ENCODE measurements at regions not wholly inside any gene's neighbourhood (a gene's known extent, or its start where the extent isn't known, plus 50 kb on each side); places are given as distances from the start of the nearest gene placed in this dataset.

DNA sequence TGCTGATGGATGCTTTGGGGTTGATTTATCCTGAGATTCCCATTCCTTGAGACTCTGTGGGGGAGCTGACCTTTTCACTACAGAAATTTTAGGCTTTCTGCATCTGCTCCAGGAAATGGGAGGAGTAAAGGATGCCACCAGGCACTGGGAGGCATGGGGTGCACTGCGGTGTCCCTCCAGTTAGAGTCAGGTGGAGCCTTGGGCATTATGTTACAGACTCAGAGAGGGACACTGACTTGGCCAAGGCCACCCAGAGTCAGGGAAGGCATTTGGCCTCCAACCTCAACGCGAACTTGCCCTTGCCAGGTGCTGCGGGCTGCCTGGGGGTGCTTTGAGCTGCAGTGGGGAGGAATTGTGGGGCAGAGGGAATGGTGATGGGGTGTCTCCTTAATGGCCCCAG lies 58.0 kb upstream of the TBX3 start:
- DNase-seq: no peak

DNA sequence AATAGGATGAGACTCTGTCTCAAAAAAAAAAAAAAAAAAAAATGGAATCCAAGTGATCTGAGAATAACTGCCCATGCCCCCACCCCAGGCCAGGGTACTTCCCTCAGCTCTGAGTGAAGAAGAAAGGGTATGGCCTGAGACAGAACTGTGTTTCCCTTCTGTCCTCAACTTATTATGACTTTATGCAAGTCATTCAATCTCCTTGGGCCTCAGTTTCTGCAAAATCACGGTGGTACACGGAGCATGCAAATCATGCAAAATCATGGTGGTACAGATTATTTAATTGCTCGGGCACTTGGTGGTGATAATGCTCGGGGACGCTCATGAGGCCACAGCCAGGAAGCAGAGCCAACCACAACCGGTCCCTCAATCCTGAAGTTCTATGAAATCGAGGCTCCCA lies 56.5 kb upstream of the TBX3 start:
- DNase-seq: no peak

DNA sequence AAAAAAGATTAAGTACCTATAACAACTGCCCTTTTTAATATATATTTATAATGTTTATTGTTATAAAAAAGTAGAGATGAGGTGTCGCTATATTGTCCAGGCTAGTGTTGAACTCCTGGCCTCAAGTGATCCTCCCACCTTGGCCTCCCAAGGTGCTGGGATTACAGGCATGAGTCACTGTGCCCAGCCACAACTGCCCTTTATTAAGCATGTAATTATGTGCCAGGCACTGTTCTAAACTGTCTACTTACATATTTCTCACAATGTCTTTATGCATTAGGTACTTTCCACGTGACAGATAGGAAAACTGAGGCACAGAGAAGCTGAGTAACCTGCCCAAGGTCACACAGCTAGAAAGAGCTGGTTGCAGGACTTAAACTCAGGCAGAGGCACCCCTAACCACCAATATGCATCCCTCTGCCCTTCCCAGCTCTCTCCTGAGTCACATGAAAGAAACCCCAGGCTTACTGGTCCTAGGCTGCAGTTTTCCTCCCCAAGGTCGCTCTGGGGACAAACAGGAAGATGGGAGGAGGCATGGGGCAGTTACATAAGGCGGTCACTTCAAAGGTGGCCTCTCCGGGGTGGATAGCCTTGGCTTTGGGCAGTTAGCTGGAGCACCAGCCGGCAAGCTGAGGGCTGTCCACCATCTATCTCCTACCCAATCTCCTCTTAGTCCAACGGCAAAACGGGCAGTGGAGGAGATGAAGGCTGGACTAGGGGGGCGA lies 54.6 kb upstream of the TBX3 start:
- no peak for DNase-seq

GRCh38 chr12:114735680-114736374 lies 51.9 kb upstream of the TBX3 start:
- no peak for DNase-seq

GRCh38 chr12:114735011-114735410 lies 51.0 kb upstream of the TBX3 start:
- no peak for DNase-seq

GRCh38 chr12:114733919-114734318 lies 49.9 kb upstream of the TBX3 start:
- no peak for DNase-seq

Measured in NCI-H524 treated with DMSO at 0.1 percent for 48 hours (cell line).